Upper lobe of left lung (tissue), 6 donors: ENCODE measurements at regions not wholly inside any gene's neighbourhood (a gene's known extent, or its start where the extent isn't known, plus 50 kb on each side); places are given as distances from the start of the nearest gene placed in this dataset.

Experiments used
- ATAC-seq, 2 donors: fragments of 200-7000 bp; cut with Tn5 transposase; one replicate each; pipeline ENCODE4 v1.9.1; 2022; ENCODE audit warnings: mild to moderate bottlenecking in 2 of 2, moderate library complexity in 2 of 2; ENCODE audit not compliant: low FRiP score in 2 of 2
- DNase-seq, 2 donors: peaks; one replicate each; pipeline ENCODE4 v3.0.0-alpha.2; 2019 to 2020
- H3K27ac ChIP-seq, 4 donors: fragments of 200-600 bp; sonication (generic); one replicate each; pipeline ENCODE4 v1.5.1; 2016 to 2019
- H3K27me3 ChIP-seq, 4 donors: fragments of 200-600 bp; sonication (generic); one replicate each; pipeline ENCODE4 v1.5.1; 2017 to 2019
- H3K36me3 ChIP-seq, 4 donors: fragments of 200-600 bp; sonication (generic); one replicate each; pipeline ENCODE4 v1.5.1; 2016 to 2019
- H3K4me1 ChIP-seq, 4 donors: fragments of 200-600 bp; sonication (generic); one replicate each; pipeline ENCODE4 v1.5.1; 2018 to 2019
- H3K4me3 ChIP-seq, 4 donors: fragments of 200-600 bp; sonication (generic); one replicate each; pipeline ENCODE4 v1.5.1; 2017 to 2019; ENCODE audit warnings: mild to moderate bottlenecking in 2 of 4, moderate library complexity in 1 of 4
- H3K9me3 ChIP-seq, 4 donors: fragments of 200-600 bp; sonication (generic); one replicate each; pipeline ENCODE4 v1.5.1; 2018 to 2019
- CTCF ChIP-seq, 6 experiments: fragments of 450-650 bp in 4 of 6; fragments of 200-600 bp in 2 of 6; sonication (generic) in 2 of 6; IDR thresholded peaks; one replicate each; pipeline ENCODE4 v1.5.1; 2016 to 2019; ENCODE audit warnings: antibody characterized with exemption in 6 of 6
- EP300 ChIP-seq, 4 donors: sonication (generic); formaldehyde crosslinking; IDR thresholded peaks; one replicate each; pipeline ENCODE4 v1.5.1; 2017; ENCODE audit warnings: antibody characterized with exemption in 4 of 4, control low read depth in 2 of 4
- POLR2A ChIP-seq, 4 donors: fragments of 450-650 bp; IDR thresholded peaks; one replicate each; pipeline ENCODE4 v1.5.1; 2016 to 2017; ENCODE audit warnings: antibody characterized with exemption in 4 of 4, mild to moderate bottlenecking in 2 of 4
- POLR2AphosphoS5 ChIP-seq, 2 donors: sonication (generic); formaldehyde crosslinking; IDR thresholded peaks; one replicate each; pipeline ENCODE4 v1.5.1; 2017; ENCODE audit warnings: antibody characterized with exemption in 2 of 2
- WGBS, 2 donors: methylation state at CpG; one replicate each; pipeline ENCODE4 v1.1.5; 2017 to 2018; 5-methylcytosine and 5-hydroxymethylcytosine counted together
- donor health status: DM: no; HTN: no; CAD: no; lungs with moderate emphysema.
- donor health status: DM: no; HTN: yes; CAD: no; lungs with severe emphysema.

- ATAC-seq, result no peak
Measured at GRCh38 chr15:81858586-81858985, 187.2 kb downstream of the MEX3B start.

GRCh38 chr15:81858136-81858535 lies 187.7 kb downstream of the MEX3B start:
- ATAC-seq (no peak), DNase-seq (no peak)
- H3K27ac ChIP-seq, result no peak overlapping the region
- no peak for TF ChIP-seq POLR2A (IDR thresholded peaks at IDR 0.05)
- TF ChIP-seq EP300 (IDR thresholded peaks at IDR 0.05), result no peak
- no peak for TF ChIP-seq POLR2AphosphoS5 (IDR thresholded peaks at IDR 0.05)
- no peak for TF ChIP-seq CTCF (IDR thresholded peaks at IDR 0.05)
- WGBS, 2 donors, result 82 to 97% methylated on average over 5 to 6 of the region's 6 CpGs
- no peaks in the 10 kb centered on the region for H3K36me3 ChIP-seq
- H3K27me3 ChIP-seq, result no peaks in the 10 kb centered on the region
- H3K4me1 ChIP-seq, result no peaks in the 10 kb centered on the region
- no peak overlapping the region for H3K4me3 ChIP-seq
- no peaks in the 10 kb centered on the region for H3K9me3 ChIP-seq

More at GRCh38 chr15:81858586-81858985, 187.2 kb downstream of the MEX3B start:
- no peaks in the 10 kb centered on the region for H3K27me3 ChIP-seq
- TF ChIP-seq POLR2AphosphoS5 (IDR thresholded peaks at IDR 0.05), result no peak
- no peak for TF ChIP-seq EP300 (IDR thresholded peaks at IDR 0.05)
- TF ChIP-seq POLR2A (IDR thresholded peaks at IDR 0.05), result no peak
- TF ChIP-seq CTCF (IDR thresholded peaks at IDR 0.05), result no peak
- H3K4me3 ChIP-seq, result no peak overlapping the region
- no peak overlapping the region for H3K27ac ChIP-seq
- H3K9me3 ChIP-seq, result no peaks in the 10 kb centered on the region
- 66 to 67% methylated on average over 3 of the region's 3 CpGs for WGBS, 2 donors
- no peaks in the 10 kb centered on the region for H3K4me1 ChIP-seq
- no peak for DNase-seq
- no peaks in the 10 kb centered on the region for H3K36me3 ChIP-seq

DNA sequence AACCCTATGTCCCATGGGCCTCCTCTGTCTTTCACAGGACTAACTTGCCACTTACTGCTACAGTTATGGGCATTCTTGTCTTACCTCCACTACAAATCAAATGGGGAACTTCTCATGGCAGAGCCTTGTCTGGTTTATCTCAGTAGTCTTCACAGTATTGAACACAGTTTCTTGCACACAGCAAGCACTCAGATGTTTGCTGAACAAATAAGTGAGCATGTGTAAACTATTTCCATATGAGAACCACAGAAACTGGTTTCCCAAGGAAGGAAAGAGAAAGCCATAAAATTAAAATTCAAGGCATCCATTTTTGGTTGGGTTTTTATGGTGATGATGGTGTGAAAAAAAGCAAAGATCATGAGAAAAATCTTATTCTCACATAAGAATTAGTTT lies 189.2 kb downstream of the MEX3B start:
- Histone ChIP-seq H3K4me1 (no peaks in the 10 kb centered on the region), H3K27me3 (no peaks in the 10 kb centered on the region), H3K27ac (no peak overlapping the region), H3K9me3 (no peaks in the 10 kb centered on the region), H3K36me3 (no peaks in the 10 kb centered on the region), H3K4me3 (no peak overlapping the region)
- DNase-seq, result no peak
- TF ChIP-seq EP300 (IDR thresholded peaks at IDR 0.05) (no peak), POLR2A (IDR thresholded peaks at IDR 0.05) (no peak), CTCF (IDR thresholded peaks at IDR 0.05) (no peak), POLR2AphosphoS5 (IDR thresholded peaks at IDR 0.05) (no peak)
- ATAC-seq, result no peak

DNA sequence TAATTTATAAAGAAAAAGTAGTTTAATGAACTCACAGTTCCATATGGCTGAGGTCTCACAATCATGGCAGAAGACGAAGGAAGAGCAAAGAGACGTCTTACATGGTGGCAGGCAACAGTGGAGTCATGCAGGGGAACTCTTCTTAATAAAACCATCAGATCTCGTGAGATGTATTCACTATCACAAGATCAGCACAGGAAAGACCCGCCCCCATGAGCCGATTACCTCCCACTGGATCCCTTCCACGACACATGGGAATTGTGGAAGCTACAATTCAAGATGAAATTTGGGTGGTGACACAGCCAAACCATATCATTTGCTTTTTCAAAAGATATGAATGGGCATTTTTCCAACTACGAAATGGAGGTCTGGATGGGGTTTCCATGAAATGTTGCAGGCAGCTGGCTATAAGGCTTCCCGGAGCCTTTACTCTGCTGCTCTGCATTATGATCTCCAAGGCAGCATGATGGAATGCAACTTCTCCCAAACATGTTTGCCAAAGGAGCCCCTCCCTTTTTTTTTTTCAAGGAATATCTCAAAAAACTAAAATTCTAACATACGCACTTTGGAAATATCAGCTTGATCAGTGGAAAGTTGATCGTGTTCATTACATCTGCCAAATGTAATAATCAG lies 189.7 kb downstream of the MEX3B start:
- Histone ChIP-seq H3K27me3 (no peaks in the 10 kb centered on the region), H3K27ac (no peak overlapping the region), H3K4me3 (no peak overlapping the region), H3K9me3 (no peaks in the 10 kb centered on the region), H3K4me1 (no peaks in the 10 kb centered on the region), H3K36me3 (no peaks in the 10 kb centered on the region)
- 84 to 91% methylated on average over 10 of the region's 10 CpGs for WGBS, 2 donors
- ATAC-seq, result no peak
- TF ChIP-seq CTCF (IDR thresholded peaks at IDR 0.05), result no peak
- TF ChIP-seq POLR2A (IDR thresholded peaks at IDR 0.05), result no peak
- no peak for DNase-seq

GRCh38 chr15:81853150-81853748 lies 192.6 kb downstream of the MEX3B start:
- DNase-seq (no peak), ATAC-seq (no peak)
- TF ChIP-seq CTCF (IDR thresholded peaks at IDR 0.05), result no peak
- TF ChIP-seq POLR2A (IDR thresholded peaks at IDR 0.05), result no peak
- no peak for TF ChIP-seq EP300 (IDR thresholded peaks at IDR 0.05)
- no peak for TF ChIP-seq POLR2AphosphoS5 (IDR thresholded peaks at IDR 0.05)
- WGBS, 2 donors, result 88 to 90% methylated on average over 3 of the region's 3 CpGs
- no peak overlapping the region for H3K4me3 ChIP-seq
- H3K27me3 ChIP-seq, result no peaks in the 10 kb centered on the region
- H3K4me1 ChIP-seq, result no peaks in the 10 kb centered on the region
- no peaks in the 10 kb centered on the region for H3K9me3 ChIP-seq
- no peaks in the 10 kb centered on the region for H3K36me3 ChIP-seq
- no peak overlapping the region for H3K27ac ChIP-seq
